Stomach (tissue), 4 donors: ENCODE measurements at regions not wholly inside any gene's neighbourhood (a gene's known extent, or its start where the extent isn't known, plus 50 kb on each side); places are given as distances from the start of the nearest gene placed in this dataset.

Experiments
- CTCF ChIP-seq, 7 experiments: fragments of 450-650 bp in 4 of 7; fragments of 200-600 bp in 3 of 7; sonication (generic) in 3 of 7; IDR thresholded peaks; one replicate each; pipeline ENCODE4 v1.5.1; 2016 to 2019; ENCODE audit warnings: antibody characterized with exemption in 7 of 7, control low read depth in 2 of 7, mild to moderate bottlenecking in 1 of 7
- EP300 ChIP-seq: sonication (generic); formaldehyde crosslinking; IDR thresholded peaks from one replicate; pipeline ENCODE4 v1.6.1; 2017; ENCODE audit warnings: antibody characterized with exemption
- POLR2A ChIP-seq, 4 donors: fragments of 450-650 bp; IDR thresholded peaks; one replicate each; pipeline ENCODE4 v1.6.1; 2016; ENCODE audit warnings: antibody characterized with exemption in 4 of 4, control low read depth in 2 of 4, mild to moderate bottlenecking in 1 of 4, moderate library complexity in 1 of 4
- POLR2AphosphoS5 ChIP-seq, 3 donors: sonication (generic); formaldehyde crosslinking; IDR thresholded peaks; one replicate each; pipeline ENCODE4 v1.6.1; 2016; ENCODE audit warnings: antibody characterized with exemption in 3 of 3

GRCh38 chr16:29290631-29291247 lies 115.8 kb downstream of the NPIPB11 start:
- no peak for TF ChIP-seq CTCF (IDR thresholded peaks at IDR 0.05)
- TF ChIP-seq POLR2A (IDR thresholded peaks at IDR 0.05) = no peak
- TF ChIP-seq EP300 = no peak
- TF ChIP-seq POLR2AphosphoS5 (IDR thresholded peaks at IDR 0.05) = peak; percentile 39 to 86 (median 74)
